WI38 (cell line): ENCODE measurements at regions not wholly inside any gene's neighbourhood (a gene's known extent, or its start where the extent isn't known, plus 50 kb on each side); places are given as distances from the start of the nearest gene placed in this dataset.

Experiments used
- H3K4me3 ChIP-seq: 2 replicates; pipeline ENCODE4 v1.5.1; 2011; ENCODE audit warnings: low read depth, mild to moderate bottlenecking, control low read depth, low read length
- CTCF ChIP-seq: IDR thresholded peaks from 2 replicates; pipeline ENCODE4 v1.5.1; 2012; ENCODE audit warnings: low read depth, mild to moderate bottlenecking, control low read depth, low read length

GRCh38 chr22:48701296-48702030, 1126.2 kb downstream of the BRD1 start:
- no peak for TF ChIP-seq CTCF
- no peak overlapping the region for H3K4me3 ChIP-seq

GRCh38 chr22:48700566-48701295, 1126.9 kb downstream of the BRD1 start:
- TF ChIP-seq CTCF = no peak
- H3K4me3 ChIP-seq = no peak overlapping the region

- no peak for TF ChIP-seq CTCF
- H3K4me3 ChIP-seq = no peak overlapping the region
Observed at GRCh38 chr22:48700180-48700565, 1127.5 kb downstream of the BRD1 start.

GRCh38 chr22:48699511-48699910, 1128.2 kb downstream of the BRD1 start:
- no peak for TF ChIP-seq CTCF

GRCh38 chr22:48698618-48699017, 1129.1 kb downstream of the BRD1 start:
- TF ChIP-seq CTCF = no peak

More at GRCh38 chr22:48699511-48699910, 1128.2 kb downstream of the BRD1 start:
- no peak overlapping the region for H3K4me3 ChIP-seq

GRCh38 chr22:48697694-48698276, 1129.9 kb downstream of the BRD1 start:
- H3K4me3 ChIP-seq = no peak overlapping the region
- TF ChIP-seq CTCF = no peak

More at GRCh38 chr22:48698618-48699017, 1129.1 kb downstream of the BRD1 start:
- H3K4me3 ChIP-seq = no peak overlapping the region

- TF ChIP-seq CTCF = no peak
- H3K4me3 ChIP-seq = no peak overlapping the region
Observed at GRCh38 chr22:48697223-48697622, 1130.5 kb downstream of the BRD1 start.
